ENCODE measurements at regions not wholly inside any gene's neighbourhood (a gene's known extent, or its start where the extent isn't known, plus 50 kb on each side); places are given as distances from the start of the nearest gene placed in this dataset.

DNA sequence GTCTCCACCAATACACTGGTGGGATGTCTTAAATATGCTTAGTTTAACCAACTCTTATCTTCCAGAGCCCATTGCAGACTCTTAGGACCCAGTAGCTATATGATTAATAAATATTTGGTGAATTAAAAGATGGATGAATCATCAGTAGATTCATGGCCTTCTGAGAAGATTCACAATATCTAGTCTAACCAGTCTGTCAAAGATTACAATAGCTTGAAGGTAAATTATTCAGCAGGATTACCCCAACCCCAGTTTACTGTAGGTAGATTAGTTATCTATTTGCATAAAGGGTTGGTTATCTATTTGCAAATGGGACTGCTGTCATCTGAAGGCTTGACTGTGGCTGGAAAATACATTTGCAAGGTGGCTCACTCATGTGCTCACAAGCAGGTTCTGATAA, 239.4 kb upstream of the THRB start:
- Histone ChIP-seq H3K36me3 (ENCODE audit: control insufficient read depth, insufficient read depth, low read length) (no peaks in the 10 kb centered on the region), H3K9me3 (ENCODE audit: control insufficient read depth, insufficient read depth, low read depth, low read length) (no peaks in the 10 kb centered on the region), H3K4me3 (ENCODE audit: low read depth in 2 of 2, low read length in 2 of 2) (no peak overlapping the region), H3K27ac (ENCODE audit: low read length) (no peak overlapping the region), H3K4me1 (ENCODE audit: control insufficient read depth, insufficient read depth, low read length) (no peaks in the 10 kb centered on the region), H3K27me3 (ENCODE audit: control insufficient read depth, insufficient read depth, low read length) (no peaks in the 10 kb centered on the region)
- CTCF ChIA-PET = no interaction called here
- ATAC-seq (no peak), DNase-seq (ENCODE audit: low read depth, low spot score) (no peak)
- in situ Hi-C loops (cut with HindIII; ENCODE audit: low pct_unique_long_range_greater_than_20kb, low sequenced_read_pairs) = no loop called here
- intact Hi-C loops (cut with micrococcal nuclease; ENCODE audit: unreplicated experiment) = no loop called here
- TF ChIP-seq, protein P1, sequence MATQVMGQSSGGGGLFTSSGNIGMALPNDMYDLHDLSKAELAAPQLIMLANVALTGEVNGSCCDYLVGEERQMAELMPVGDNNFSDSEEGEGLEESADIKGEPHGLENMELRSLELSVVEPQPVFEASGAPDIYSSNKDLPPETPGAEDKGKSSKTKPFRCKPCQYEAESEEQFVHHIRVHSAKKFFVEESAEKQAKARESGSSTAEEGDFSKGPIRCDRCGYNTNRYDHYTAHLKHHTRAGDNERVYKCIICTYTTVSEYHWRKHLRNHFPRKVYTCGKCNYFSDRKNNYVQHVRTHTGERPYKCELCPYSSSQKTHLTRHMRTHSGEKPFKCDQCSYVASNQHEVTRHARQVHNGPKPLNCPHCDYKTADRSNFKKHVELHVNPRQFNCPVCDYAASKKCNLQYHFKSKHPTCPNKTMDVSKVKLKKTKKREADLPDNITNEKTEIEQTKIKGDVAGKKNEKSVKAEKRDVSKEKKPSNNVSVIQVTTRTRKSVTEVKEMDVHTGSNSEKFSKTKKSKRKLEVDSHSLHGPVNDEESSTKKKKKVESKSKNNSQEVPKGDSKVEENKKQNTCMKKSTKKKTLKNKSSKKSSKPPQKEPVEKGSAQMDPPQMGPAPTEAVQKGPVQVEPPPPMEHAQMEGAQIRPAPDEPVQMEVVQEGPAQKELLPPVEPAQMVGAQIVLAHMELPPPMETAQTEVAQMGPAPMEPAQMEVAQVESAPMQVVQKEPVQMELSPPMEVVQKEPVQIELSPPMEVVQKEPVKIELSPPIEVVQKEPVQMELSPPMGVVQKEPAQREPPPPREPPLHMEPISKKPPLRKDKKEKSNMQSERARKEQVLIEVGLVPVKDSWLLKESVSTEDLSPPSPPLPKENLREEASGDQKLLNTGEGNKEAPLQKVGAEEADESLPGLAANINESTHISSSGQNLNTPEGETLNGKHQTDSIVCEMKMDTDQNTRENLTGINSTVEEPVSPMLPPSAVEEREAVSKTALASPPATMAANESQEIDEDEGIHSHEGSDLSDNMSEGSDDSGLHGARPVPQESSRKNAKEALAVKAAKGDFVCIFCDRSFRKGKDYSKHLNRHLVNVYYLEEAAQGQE (IDR thresholded peaks at IDR 0.05; ENCODE audit: insufficient read depth in 1 of 2, low read depth in 2 of 2, low read length in 1 of 2) = no peak
- TF ChIP-seq, protein P2, sequence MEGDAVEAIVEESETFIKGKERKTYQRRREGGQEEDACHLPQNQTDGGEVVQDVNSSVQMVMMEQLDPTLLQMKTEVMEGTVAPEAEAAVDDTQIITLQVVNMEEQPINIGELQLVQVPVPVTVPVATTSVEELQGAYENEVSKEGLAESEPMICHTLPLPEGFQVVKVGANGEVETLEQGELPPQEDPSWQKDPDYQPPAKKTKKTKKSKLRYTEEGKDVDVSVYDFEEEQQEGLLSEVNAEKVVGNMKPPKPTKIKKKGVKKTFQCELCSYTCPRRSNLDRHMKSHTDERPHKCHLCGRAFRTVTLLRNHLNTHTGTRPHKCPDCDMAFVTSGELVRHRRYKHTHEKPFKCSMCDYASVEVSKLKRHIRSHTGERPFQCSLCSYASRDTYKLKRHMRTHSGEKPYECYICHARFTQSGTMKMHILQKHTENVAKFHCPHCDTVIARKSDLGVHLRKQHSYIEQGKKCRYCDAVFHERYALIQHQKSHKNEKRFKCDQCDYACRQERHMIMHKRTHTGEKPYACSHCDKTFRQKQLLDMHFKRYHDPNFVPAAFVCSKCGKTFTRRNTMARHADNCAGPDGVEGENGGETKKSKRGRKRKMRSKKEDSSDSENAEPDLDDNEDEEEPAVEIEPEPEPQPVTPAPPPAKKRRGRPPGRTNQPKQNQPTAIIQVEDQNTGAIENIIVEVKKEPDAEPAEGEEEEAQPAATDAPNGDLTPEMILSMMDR (IDR thresholded peaks at IDR 0.05) = no peak
- TF ChIP-seq POLR2AphosphoS5 (IDR thresholded peaks at IDR 0.05; ENCODE audit: low read depth, low read length) = no peak
- TF ChIP-seq SIN3A (IDR thresholded peaks at IDR 0.05; ENCODE audit: borderline replicate concordance, insufficient read depth, low read depth, low read length) = no peak
- TF ChIP-seq TCF7L2 (IDR thresholded peaks at IDR 0.05; ENCODE audit: low read depth, low read length) = no peak
- no TSS peak for BruUV-seq (replicated peaks)
- POLR2A ChIA-PET = no interaction called here

DNA sequence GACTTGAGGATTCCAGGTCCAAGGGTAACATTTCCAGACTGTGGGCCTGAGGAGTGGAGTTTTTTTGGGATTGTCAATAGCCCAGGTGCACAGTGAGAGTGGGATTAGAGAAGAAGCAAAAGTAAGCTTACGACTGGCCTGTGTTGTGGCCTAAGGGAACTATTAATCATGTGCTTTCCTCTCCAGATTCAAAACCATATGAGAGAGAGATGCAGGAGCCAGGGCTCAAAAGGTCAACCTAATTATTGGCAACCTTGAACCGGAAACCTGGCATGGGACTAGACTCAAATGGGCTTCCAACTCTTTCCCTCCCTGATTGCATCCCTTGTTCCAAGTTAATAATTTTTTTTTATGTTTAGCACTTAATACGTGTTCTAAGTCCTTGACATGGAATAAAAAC, 242.1 kb upstream of the THRB start:
- no peak for DNase-seq (ENCODE audit: low read depth, low spot score)
- ChIA-PET POLR2A (no interaction called here), CTCF (no interaction called here)
- no peaks in the 10 kb centered on the region for H3K9me3 ChIP-seq (ENCODE audit: control insufficient read depth, insufficient read depth, low read depth, low read length)
- H3K27me3 ChIP-seq (ENCODE audit: control insufficient read depth, insufficient read depth, low read length) = no peaks in the 10 kb centered on the region
- in situ Hi-C loops (cut with HindIII; ENCODE audit: low pct_unique_long_range_greater_than_20kb, low sequenced_read_pairs) = no loop called here
- intact Hi-C loops (cut with micrococcal nuclease; ENCODE audit: unreplicated experiment) = no loop called here
- no TSS peak for BruUV-seq (replicated peaks)
- no peaks in the 10 kb centered on the region for H3K36me3 ChIP-seq (ENCODE audit: control insufficient read depth, insufficient read depth, low read length)
- H3K4me3 ChIP-seq (ENCODE audit: low read depth in 2 of 2, low read length in 2 of 2) = no peak overlapping the region
- no peaks in the 10 kb centered on the region for H3K4me1 ChIP-seq (ENCODE audit: control insufficient read depth, insufficient read depth, low read length)
- H3K27ac ChIP-seq (ENCODE audit: low read length) = no peak overlapping the region
- no peak for ATAC-seq
- TF ChIP-seq TCF7L2 (IDR thresholded peaks at IDR 0.05; ENCODE audit: low read depth, low read length) = no peak
- TF ChIP-seq, protein P1 (IDR thresholded peaks at IDR 0.05; ENCODE audit: insufficient read depth in 1 of 2, low read depth in 2 of 2, low read length in 1 of 2) = no peak
- no peak for TF ChIP-seq SIN3A (IDR thresholded peaks at IDR 0.05; ENCODE audit: borderline replicate concordance, insufficient read depth, low read depth, low read length)
- TF ChIP-seq, protein P2 (IDR thresholded peaks at IDR 0.05) = no peak
